Loucy (cell line): ENCODE measurements at regions not wholly inside any gene's neighbourhood (a gene's known extent, or its start where the extent isn't known, plus 50 kb on each side); places are given as distances from the start of the nearest gene placed in this dataset.
"Not testable (repeated sequence)": the region's sequence is repeated elsewhere in the genome, so short reads cannot be mapped to it uniquely, and the experiment has no call there.

Experiments used
- EZH2phosphoT487 ChIP-seq: fragments of 200-600 bp; IDR thresholded peaks from 2 replicates; pipeline ENCODE4 v1.6.1; 2018; ENCODE audit warnings: antibody characterized with exemption, mild to moderate bottlenecking, moderate library complexity, borderline replicate concordance
- TF ChIP-seq, protein P1 (sequence below): fragments of 200-600 bp; sonication (generic); conservative IDR thresholded peaks from 2 replicates; pipeline ENCODE4 v1.5.1; 2014; ENCODE audit warnings: mild to moderate bottlenecking, antibody characterized with exemption, low read length

DNA sequence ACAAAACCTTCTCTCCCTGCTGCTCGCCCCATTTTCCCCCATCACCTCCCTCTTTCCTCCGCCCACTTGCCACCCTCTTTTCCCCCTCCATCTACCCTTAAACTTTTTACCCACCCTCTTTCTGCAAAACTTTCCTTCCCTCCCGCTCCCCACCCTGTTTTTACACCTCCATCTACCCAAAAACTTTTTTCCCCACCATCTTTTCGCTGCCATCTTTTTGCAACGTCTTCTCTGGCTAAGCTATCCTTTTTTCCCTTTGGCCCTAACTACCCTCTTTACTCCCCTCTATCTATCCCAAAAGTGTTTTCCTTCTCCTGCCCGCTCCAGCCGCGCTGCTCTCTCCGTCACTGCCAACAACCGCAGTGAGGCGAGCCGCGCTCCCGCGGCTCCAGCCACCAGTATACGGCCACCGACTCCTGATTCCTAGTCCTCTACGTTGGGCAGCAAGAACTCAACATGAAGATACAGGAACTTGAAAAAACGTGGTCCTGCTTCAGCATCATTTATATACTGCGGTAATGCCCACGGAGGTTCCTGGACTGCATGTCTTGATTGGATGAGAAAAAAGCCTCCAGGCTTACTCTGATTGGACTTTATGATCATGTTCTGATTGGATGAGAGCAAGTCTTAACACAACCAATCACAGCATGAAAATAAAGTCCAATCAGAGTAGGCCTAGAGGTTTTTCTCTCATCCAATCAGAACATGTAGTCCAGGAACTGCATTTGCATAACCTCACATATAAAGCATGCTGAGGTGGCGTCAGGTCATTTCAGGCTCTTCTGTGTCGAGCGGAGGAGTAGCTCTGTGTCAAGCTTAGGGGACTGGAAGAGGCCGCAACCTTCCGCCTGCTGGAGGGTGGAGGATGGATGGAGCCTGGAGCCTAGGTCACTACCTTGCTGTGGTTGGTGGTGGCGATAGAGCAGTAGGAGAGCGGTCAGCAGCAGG, 79.9 kb upstream of the KCNJ18 start:
- not testable (repeated sequence) for TF ChIP-seq EZH2phosphoT487
- TF ChIP-seq, protein P1, sequence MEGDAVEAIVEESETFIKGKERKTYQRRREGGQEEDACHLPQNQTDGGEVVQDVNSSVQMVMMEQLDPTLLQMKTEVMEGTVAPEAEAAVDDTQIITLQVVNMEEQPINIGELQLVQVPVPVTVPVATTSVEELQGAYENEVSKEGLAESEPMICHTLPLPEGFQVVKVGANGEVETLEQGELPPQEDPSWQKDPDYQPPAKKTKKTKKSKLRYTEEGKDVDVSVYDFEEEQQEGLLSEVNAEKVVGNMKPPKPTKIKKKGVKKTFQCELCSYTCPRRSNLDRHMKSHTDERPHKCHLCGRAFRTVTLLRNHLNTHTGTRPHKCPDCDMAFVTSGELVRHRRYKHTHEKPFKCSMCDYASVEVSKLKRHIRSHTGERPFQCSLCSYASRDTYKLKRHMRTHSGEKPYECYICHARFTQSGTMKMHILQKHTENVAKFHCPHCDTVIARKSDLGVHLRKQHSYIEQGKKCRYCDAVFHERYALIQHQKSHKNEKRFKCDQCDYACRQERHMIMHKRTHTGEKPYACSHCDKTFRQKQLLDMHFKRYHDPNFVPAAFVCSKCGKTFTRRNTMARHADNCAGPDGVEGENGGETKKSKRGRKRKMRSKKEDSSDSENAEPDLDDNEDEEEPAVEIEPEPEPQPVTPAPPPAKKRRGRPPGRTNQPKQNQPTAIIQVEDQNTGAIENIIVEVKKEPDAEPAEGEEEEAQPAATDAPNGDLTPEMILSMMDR: not testable (repeated sequence)
